ENCODE measurements at regions not wholly inside any gene's neighbourhood (a gene's known extent, or its start where the extent isn't known, plus 50 kb on each side); places are given as distances from the start of the nearest gene placed in this dataset.

GRCh38 chr18:22550366-22550765 is 132.7 kb upstream of the CTAGE1 start:
- no peak for TF ChIP-seq CTCF (IDR thresholded peaks at IDR 0.05)
- no peak for TF ChIP-seq POLR2A (IDR thresholded peaks at IDR 0.05)

All from lower leg skin (tissue), 3 donors.